T-helper 1 cell treated with Interleukin-12 subunit alpha and Interleukin-12 subunit beta and Interleukin-4 antibody, amounts not matched to agents 30 μg/mL and 1 μg/mL, for 36 hours (primary cell): ENCODE measurements at regions not wholly inside any gene's neighbourhood (a gene's known extent, or its start where the extent isn't known, plus 50 kb on each side); places are given as distances from the start of the nearest gene placed in this dataset.
"Not testable (repeated sequence)": the region's sequence is repeated elsewhere in the genome, so short reads cannot be mapped to it uniquely, and the experiment has no call there.

Experiments used
- H3K27ac Mint-ChIP-seq: one replicate; pipeline ENCODE4 v1.8.0; 2021; ENCODE audit warnings: mild to moderate bottlenecking, mixed read lengths
- H3K27me3 Mint-ChIP-seq: one replicate; pipeline ENCODE4 v1.8.0; 2021; ENCODE audit warnings: low read depth, mixed read lengths
- H3K36me3 Mint-ChIP-seq: one replicate; pipeline ENCODE4 v1.8.0; 2021; ENCODE audit warnings: low read depth, mixed read lengths
- H3K4me1 Mint-ChIP-seq: one replicate; pipeline ENCODE4 v1.8.0; 2021; ENCODE audit warnings: low read depth, mixed read lengths
- H3K4me3 Mint-ChIP-seq: one replicate; pipeline ENCODE4 v1.8.0; 2021; ENCODE audit warnings: mild to moderate bottlenecking, moderate library complexity, mixed read lengths
- H3K9me3 Mint-ChIP-seq: one replicate; pipeline ENCODE4 v1.8.0; 2021; ENCODE audit warnings: mixed read lengths

- Mint-ChIP-seq H3K4me3 (no peak overlapping the region), H3K9me3 (no peaks in the 10 kb centered on the region), H3K27me3 (peaks cover 4% of the 10 kb centered on the region), H3K27ac (no peak overlapping the region), H3K36me3 (no peaks in the 10 kb centered on the region), H3K4me1 (no peaks in the 10 kb centered on the region)
Measured at GRCh38 chr5:36529142-36529541, 77.3 kb upstream of the SLC1A3 start.

- Mint-ChIP-seq H3K4me3 (no peak overlapping the region), H3K9me3 (no peaks in the 10 kb centered on the region), H3K4me1 (no peaks in the 10 kb centered on the region), H3K27me3 (peaks cover 4% of the 10 kb centered on the region), H3K27ac (no peak overlapping the region), H3K36me3 (no peaks in the 10 kb centered on the region)
Measured at GRCh38 chr5:36530215-36530614, 76.2 kb upstream of the SLC1A3 start.

GRCh38 chr5:36531401-36531800 lies 75.0 kb upstream of the SLC1A3 start:
- H3K9me3 Mint-ChIP-seq: no peaks in the 10 kb centered on the region
- no peaks in the 10 kb centered on the region for H3K4me1 Mint-ChIP-seq
- no peak overlapping the region for H3K27ac Mint-ChIP-seq
- peaks cover 4% of the 10 kb centered on the region for H3K27me3 Mint-ChIP-seq
- H3K4me3 Mint-ChIP-seq: no peak overlapping the region
- H3K36me3 Mint-ChIP-seq: no peaks in the 10 kb centered on the region

- H3K4me1 Mint-ChIP-seq: no peaks in the 10 kb centered on the region
- no peaks in the 10 kb centered on the region for H3K36me3 Mint-ChIP-seq
- H3K9me3 Mint-ChIP-seq: no peaks in the 10 kb centered on the region
Measured at GRCh38 chr5:36535378-36535777, 71.0 kb upstream of the SLC1A3 start.

GRCh38 chr5:36535859-36536615 lies 70.4 kb upstream of the SLC1A3 start:
- H3K27me3 Mint-ChIP-seq: peaks cover 6% of the 10 kb centered on the region
- no peak overlapping the region for H3K4me3 Mint-ChIP-seq
- H3K36me3 Mint-ChIP-seq: no peaks in the 10 kb centered on the region
- H3K4me1 Mint-ChIP-seq: no peaks in the 10 kb centered on the region
- no peak overlapping the region for H3K27ac Mint-ChIP-seq
- no peaks in the 10 kb centered on the region for H3K9me3 Mint-ChIP-seq

More at GRCh38 chr5:36535378-36535777, 71.0 kb upstream of the SLC1A3 start:
- H3K4me3 Mint-ChIP-seq: no peak overlapping the region
- no peak overlapping the region for H3K27ac Mint-ChIP-seq
- peaks cover 6% of the 10 kb centered on the region for H3K27me3 Mint-ChIP-seq

- Mint-ChIP-seq H3K4me1 (no peaks in the 10 kb centered on the region), H3K4me3 (no peak overlapping the region), H3K36me3 (no peaks in the 10 kb centered on the region), H3K27me3 (peaks cover 6% of the 10 kb centered on the region), H3K27ac (no peak overlapping the region), H3K9me3 (no peaks in the 10 kb centered on the region)
Measured at GRCh38 chr5:36536616-36537005, 69.8 kb upstream of the SLC1A3 start.

- no peaks in the 10 kb centered on the region for H3K36me3 Mint-ChIP-seq
- no peaks in the 10 kb centered on the region for H3K4me1 Mint-ChIP-seq
- H3K4me3 Mint-ChIP-seq: no peak overlapping the region
- no peak overlapping the region for H3K27ac Mint-ChIP-seq
- peaks cover 3% of the 10 kb centered on the region for H3K27me3 Mint-ChIP-seq
- no peaks in the 10 kb centered on the region for H3K9me3 Mint-ChIP-seq
Measured at GRCh38 chr5:36537724-36538123, 68.7 kb upstream of the SLC1A3 start.

GRCh38 chr5:36552651-36553393 lies 53.6 kb upstream of the SLC1A3 start:
- H3K27ac Mint-ChIP-seq: no peak overlapping the region
- H3K36me3 Mint-ChIP-seq: no peaks in the 10 kb centered on the region
- H3K27me3 Mint-ChIP-seq: no peaks in the 10 kb centered on the region
- H3K9me3 Mint-ChIP-seq: no peaks in the 10 kb centered on the region
- H3K4me1 Mint-ChIP-seq: no peaks in the 10 kb centered on the region
- no peak overlapping the region for H3K4me3 Mint-ChIP-seq

GRCh38 chr5:36555035-36555434 lies 51.4 kb upstream of the SLC1A3 start:
- not testable (repeated sequence) for H3K4me1 Mint-ChIP-seq, H3K36me3 Mint-ChIP-seq, H3K27ac Mint-ChIP-seq, H3K27me3 Mint-ChIP-seq, H3K9me3 Mint-ChIP-seq, H3K4me3 Mint-ChIP-seq
